Neural cell (in vitro differentiated cells): ENCODE measurements at regions not wholly inside any gene's neighbourhood (a gene's known extent, or its start where the extent isn't known, plus 50 kb on each side); places are given as distances from the start of the nearest gene placed in this dataset.

ENCODE experiments used
- H2AFZ ChIP-seq: fragments of 200-600, 300-800 bp; sonication (generic), shearing (Covaris generic); 2 replicates; pipeline ENCODE4 v1.6.0; 2014; ENCODE audit warnings: low read depth, mild to moderate bottlenecking, antibody characterized with exemption, low read length, moderate library complexity
- H3F3A ChIP-seq: fragments of 200-600 bp; shearing (Covaris generic); 2 replicates; pipeline ENCODE4 v1.6.1; 2016; ENCODE audit warnings: mild to moderate bottlenecking, moderate library complexity, mixed read lengths, antibody characterized with exemption, low read length; ENCODE audit not compliant: insufficient read depth, poor library complexity, severe bottlenecking
- H3K27ac ChIP-seq: fragments of 200-600, 300-800 bp; sonication (generic), shearing (Covaris generic); 2 replicates; pipeline ENCODE4 v1.5.1; 2014; ENCODE audit warnings: mild to moderate bottlenecking, low read length, moderate library complexity
- H3K27me3 ChIP-seq: fragments of 300-800, 200-600 bp; sonication (generic), shearing (Covaris generic); 2 replicates; pipeline ENCODE4 v1.6.0; 2014; ENCODE audit warnings: mild to moderate bottlenecking, low read depth, low read length, moderate library complexity; ENCODE audit not compliant: insufficient read depth
- H3K36me3 ChIP-seq: fragments of 300-800, 200-600 bp; sonication (generic), shearing (Covaris generic); 2 replicates; pipeline ENCODE4 v1.5.1; 2014; ENCODE audit warnings: mild to moderate bottlenecking, antibody characterized with exemption, low read length, moderate library complexity; ENCODE audit not compliant: insufficient read depth
- H3K4me2 ChIP-seq: fragments of 300-800, 200-600 bp; sonication (generic), shearing (Covaris generic); 2 replicates; pipeline ENCODE4 v1.6.0; 2014; ENCODE audit warnings: mild to moderate bottlenecking, low read length
- H3K4me3 ChIP-seq: fragments of 300-800, 200-600 bp; sonication (generic), shearing (Covaris generic); 2 replicates; pipeline ENCODE4 v1.5.1; 2014; ENCODE audit warnings: mild to moderate bottlenecking, low read length, moderate library complexity
- H3K79me2 ChIP-seq: fragments of 200-600 bp; shearing (Covaris generic); replicated peaks from 2 replicates; pipeline ENCODE4 v1.6.0; 2014; ENCODE audit warnings: mild to moderate bottlenecking, low read length, moderate library complexity; ENCODE audit not compliant: insufficient read depth
- H3K9ac ChIP-seq: fragments of 300-800, 200-600 bp; sonication (generic), shearing (Covaris generic); 2 replicates; pipeline ENCODE4 v1.6.1; 2016; ENCODE audit warnings: mild to moderate bottlenecking, low read length, mixed read lengths
- H3K9me2 ChIP-seq: fragments of 200-600 bp; shearing (Covaris generic); 2 replicates; pipeline ENCODE4 v1.6.1; 2016; ENCODE audit warnings: mild to moderate bottlenecking, low read length, mixed read lengths; ENCODE audit not compliant: insufficient read depth
- H3K9me3 ChIP-seq: fragments of 200-600, 300-800 bp; sonication (generic), shearing (Covaris generic); 2 replicates; pipeline ENCODE4 v1.6.1; 2016; ENCODE audit warnings: mild to moderate bottlenecking, mixed run types, low read length, moderate library complexity, mixed read lengths
- H4K20me1 ChIP-seq: fragments of 200-600 bp; shearing (Covaris generic); 2 replicates; pipeline ENCODE4 v1.6.1; 2016; ENCODE audit warnings: mild to moderate bottlenecking, mixed run types; ENCODE audit not compliant: insufficient read depth
- EP300 ChIP-seq: fragments of 450-650 bp; conservative IDR thresholded peaks from 2 replicates; pipeline ENCODE4 v1.6.1; 2014; ENCODE audit warnings: antibody characterized with exemption, mild to moderate bottlenecking, moderate library complexity; ENCODE audit not compliant: poor library complexity, severe bottlenecking
- EZH2 ChIP-seq: fragments of 200-600, 300-800 bp; shearing (Covaris generic), sonication (generic); IDR thresholded peaks from 2 replicates; pipeline ENCODE4 v1.6.1; 2014; ENCODE audit warnings: antibody characterized with exemption, low read length, borderline replicate concordance, mild to moderate bottlenecking; ENCODE audit not compliant: insufficient read depth, poor library complexity, severe bottlenecking
- MXI1 ChIP-seq: fragments of 450-650 bp; conservative IDR thresholded peaks from 2 replicates; pipeline ENCODE4 v1.6.1; 2014; ENCODE audit warnings: antibody characterized with exemption, mild to moderate bottlenecking; ENCODE audit not compliant: poor library complexity, severe bottlenecking
- POLR2AphosphoS5 ChIP-seq: IDR thresholded peaks from 2 replicates; pipeline ENCODE4 v1.6.1; 2012
- RAD21 ChIP-seq: fragments of 450-650 bp; conservative IDR thresholded peaks from 2 replicates; pipeline ENCODE4 v1.6.1; 2014; ENCODE audit warnings: antibody characterized with exemption, mild to moderate bottlenecking, moderate library complexity
- SMC3 ChIP-seq: fragments of 450-650 bp; conservative IDR thresholded peaks from 2 replicates; pipeline ENCODE4 v1.6.1; 2014; ENCODE audit warnings: antibody characterized with exemption, mild to moderate bottlenecking, moderate library complexity; ENCODE audit not compliant: poor library complexity
- TAF1 ChIP-seq: IDR thresholded peaks from 2 replicates; pipeline ENCODE4 v1.6.1; 2012; ENCODE audit warnings: low read depth
- TF ChIP-seq, protein P1 (sequence below): IDR thresholded peaks from 2 replicates; pipeline ENCODE4 v1.6.1; 2012; ENCODE audit warnings: borderline replicate concordance
- TF ChIP-seq, protein P2 (sequence below): fragments of 450-650 bp; IDR thresholded peaks from 2 replicates; pipeline ENCODE4 v1.5.1; 2014; ENCODE audit warnings: antibody characterized with exemption, mild to moderate bottlenecking, moderate library complexity; ENCODE audit not compliant: poor library complexity, severe bottlenecking

DNA sequence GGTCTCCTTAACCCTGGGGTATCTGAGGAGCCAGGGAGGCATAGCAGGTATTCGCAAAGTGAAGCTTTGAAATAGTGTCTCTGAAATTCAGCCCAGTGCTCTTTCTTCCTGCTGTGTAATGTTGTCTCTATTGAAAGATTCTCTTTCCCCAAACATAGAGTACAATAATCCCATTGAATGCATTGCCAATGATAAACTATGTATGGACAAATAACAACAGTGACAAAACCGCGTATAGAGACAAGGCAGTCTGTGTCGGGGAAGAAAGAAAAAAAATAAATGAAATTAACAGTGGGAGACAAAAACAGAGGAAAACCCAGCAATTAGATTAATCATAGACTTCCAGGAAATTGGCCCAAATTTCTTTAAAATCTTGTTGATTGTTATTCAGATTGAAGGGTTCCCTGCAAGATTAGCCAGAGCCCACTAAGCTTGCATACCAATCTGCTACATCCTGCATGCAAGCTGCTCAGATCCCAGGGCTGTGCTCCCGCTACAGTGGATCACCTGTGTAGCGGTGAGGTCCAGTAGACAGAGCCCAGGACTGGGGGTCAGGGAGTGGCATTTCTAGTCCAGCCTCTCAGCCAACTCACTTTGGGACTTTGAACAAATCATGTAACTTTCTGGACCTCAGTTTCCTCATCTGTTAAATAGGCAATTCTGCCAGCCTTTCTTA, 492.8 kb downstream of the INSC start:
- Histone ChIP-seq H2AFZ (no peak overlapping the region), H3K4me2 (no peak overlapping the region)

DNA sequence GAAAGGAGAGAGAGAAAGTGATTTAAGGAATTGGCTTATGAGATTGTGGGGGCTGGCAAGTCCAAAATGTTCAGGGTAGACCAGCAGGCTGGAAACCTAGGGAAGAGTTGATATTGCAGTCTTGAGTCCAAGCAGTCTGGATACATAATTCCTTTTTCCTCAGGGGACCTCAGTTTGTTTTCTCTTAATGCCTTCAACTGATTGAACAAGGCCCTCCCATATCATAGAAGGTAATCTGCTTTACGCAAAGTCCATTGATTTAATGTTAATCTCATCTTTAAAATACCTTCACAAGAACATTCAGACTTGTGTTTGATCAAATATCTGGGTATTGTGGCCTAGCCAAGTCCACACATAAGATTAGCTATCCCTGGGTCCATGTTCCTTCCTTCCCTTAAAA, 494.7 kb downstream of the INSC start:
- Histone ChIP-seq H2AFZ (no peak overlapping the region), H3K27me3 (no peaks in the 10 kb centered on the region), H3K4me3 (no peak overlapping the region), H4K20me1 (no peaks in the 10 kb centered on the region), H3K9ac (no peak overlapping the region), H3K4me2 (no peak overlapping the region), H3K9me3 (no peaks in the 10 kb centered on the region), H3F3A (no peaks in the 10 kb centered on the region), H3K36me3 (no peaks in the 10 kb centered on the region), H3K27ac (no peak overlapping the region), H3K9me2 (no peaks in the 10 kb centered on the region), H3K79me2 (no peaks in the 10 kb centered on the region)
- TF ChIP-seq POLR2AphosphoS5, result no peak
- no peak for TF ChIP-seq TAF1
- no peak for TF ChIP-seq RAD21
- TF ChIP-seq, protein P1, sequence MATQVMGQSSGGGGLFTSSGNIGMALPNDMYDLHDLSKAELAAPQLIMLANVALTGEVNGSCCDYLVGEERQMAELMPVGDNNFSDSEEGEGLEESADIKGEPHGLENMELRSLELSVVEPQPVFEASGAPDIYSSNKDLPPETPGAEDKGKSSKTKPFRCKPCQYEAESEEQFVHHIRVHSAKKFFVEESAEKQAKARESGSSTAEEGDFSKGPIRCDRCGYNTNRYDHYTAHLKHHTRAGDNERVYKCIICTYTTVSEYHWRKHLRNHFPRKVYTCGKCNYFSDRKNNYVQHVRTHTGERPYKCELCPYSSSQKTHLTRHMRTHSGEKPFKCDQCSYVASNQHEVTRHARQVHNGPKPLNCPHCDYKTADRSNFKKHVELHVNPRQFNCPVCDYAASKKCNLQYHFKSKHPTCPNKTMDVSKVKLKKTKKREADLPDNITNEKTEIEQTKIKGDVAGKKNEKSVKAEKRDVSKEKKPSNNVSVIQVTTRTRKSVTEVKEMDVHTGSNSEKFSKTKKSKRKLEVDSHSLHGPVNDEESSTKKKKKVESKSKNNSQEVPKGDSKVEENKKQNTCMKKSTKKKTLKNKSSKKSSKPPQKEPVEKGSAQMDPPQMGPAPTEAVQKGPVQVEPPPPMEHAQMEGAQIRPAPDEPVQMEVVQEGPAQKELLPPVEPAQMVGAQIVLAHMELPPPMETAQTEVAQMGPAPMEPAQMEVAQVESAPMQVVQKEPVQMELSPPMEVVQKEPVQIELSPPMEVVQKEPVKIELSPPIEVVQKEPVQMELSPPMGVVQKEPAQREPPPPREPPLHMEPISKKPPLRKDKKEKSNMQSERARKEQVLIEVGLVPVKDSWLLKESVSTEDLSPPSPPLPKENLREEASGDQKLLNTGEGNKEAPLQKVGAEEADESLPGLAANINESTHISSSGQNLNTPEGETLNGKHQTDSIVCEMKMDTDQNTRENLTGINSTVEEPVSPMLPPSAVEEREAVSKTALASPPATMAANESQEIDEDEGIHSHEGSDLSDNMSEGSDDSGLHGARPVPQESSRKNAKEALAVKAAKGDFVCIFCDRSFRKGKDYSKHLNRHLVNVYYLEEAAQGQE, result no peak
- TF ChIP-seq, protein P2, sequence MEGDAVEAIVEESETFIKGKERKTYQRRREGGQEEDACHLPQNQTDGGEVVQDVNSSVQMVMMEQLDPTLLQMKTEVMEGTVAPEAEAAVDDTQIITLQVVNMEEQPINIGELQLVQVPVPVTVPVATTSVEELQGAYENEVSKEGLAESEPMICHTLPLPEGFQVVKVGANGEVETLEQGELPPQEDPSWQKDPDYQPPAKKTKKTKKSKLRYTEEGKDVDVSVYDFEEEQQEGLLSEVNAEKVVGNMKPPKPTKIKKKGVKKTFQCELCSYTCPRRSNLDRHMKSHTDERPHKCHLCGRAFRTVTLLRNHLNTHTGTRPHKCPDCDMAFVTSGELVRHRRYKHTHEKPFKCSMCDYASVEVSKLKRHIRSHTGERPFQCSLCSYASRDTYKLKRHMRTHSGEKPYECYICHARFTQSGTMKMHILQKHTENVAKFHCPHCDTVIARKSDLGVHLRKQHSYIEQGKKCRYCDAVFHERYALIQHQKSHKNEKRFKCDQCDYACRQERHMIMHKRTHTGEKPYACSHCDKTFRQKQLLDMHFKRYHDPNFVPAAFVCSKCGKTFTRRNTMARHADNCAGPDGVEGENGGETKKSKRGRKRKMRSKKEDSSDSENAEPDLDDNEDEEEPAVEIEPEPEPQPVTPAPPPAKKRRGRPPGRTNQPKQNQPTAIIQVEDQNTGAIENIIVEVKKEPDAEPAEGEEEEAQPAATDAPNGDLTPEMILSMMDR, result no peak
- no peak for TF ChIP-seq SMC3
- TF ChIP-seq EZH2, result no peak
- no peak for TF ChIP-seq MXI1
- TF ChIP-seq EP300, result no peak

More for the DNA sequence above, 492.8 kb downstream of the INSC start:
- Histone ChIP-seq H3K79me2 (no peaks in the 10 kb centered on the region), H3K27ac (no peak overlapping the region), H4K20me1 (no peaks in the 10 kb centered on the region), H3K9ac (no peak overlapping the region), H3K36me3 (no peaks in the 10 kb centered on the region), H3F3A (no peaks in the 10 kb centered on the region), H3K9me3 (no peaks in the 10 kb centered on the region), H3K27me3 (no peaks in the 10 kb centered on the region), H3K4me3 (no peak overlapping the region), H3K9me2 (no peaks in the 10 kb centered on the region)
- TF ChIP-seq EZH2, result no peak
- TF ChIP-seq, protein P2, result no peak
- TF ChIP-seq EP300, result no peak
- TF ChIP-seq POLR2AphosphoS5, result no peak
- TF ChIP-seq SMC3, result no peak
- no peak for TF ChIP-seq RAD21
- no peak for TF ChIP-seq TAF1
